ENCODE measurements at regions not wholly inside any gene's neighbourhood (a gene's known extent, or its start where the extent isn't known, plus 50 kb on each side); places are given as distances from the start of the nearest gene placed in this dataset.

DNA sequence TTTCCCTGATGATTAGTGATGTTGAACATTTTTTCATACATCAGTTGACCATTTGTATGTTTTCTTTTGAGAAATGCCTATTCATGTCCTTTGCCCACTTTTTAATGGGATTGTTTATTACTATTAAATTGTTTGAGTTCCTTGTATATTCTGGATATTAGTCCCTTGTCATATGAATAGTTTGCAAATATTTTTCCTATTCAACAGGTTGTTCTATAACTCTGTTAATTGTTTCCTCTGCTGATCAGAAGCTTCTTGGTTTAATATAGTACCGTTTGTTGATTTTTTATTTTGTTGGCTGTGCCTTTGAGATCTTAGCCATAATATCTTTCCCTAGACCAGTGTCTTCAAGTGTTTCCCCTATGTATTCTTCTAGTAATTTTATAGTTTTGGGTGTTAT is 189.0 kb upstream of the RARB start:
- TF ChIP-seq, protein P1, sequence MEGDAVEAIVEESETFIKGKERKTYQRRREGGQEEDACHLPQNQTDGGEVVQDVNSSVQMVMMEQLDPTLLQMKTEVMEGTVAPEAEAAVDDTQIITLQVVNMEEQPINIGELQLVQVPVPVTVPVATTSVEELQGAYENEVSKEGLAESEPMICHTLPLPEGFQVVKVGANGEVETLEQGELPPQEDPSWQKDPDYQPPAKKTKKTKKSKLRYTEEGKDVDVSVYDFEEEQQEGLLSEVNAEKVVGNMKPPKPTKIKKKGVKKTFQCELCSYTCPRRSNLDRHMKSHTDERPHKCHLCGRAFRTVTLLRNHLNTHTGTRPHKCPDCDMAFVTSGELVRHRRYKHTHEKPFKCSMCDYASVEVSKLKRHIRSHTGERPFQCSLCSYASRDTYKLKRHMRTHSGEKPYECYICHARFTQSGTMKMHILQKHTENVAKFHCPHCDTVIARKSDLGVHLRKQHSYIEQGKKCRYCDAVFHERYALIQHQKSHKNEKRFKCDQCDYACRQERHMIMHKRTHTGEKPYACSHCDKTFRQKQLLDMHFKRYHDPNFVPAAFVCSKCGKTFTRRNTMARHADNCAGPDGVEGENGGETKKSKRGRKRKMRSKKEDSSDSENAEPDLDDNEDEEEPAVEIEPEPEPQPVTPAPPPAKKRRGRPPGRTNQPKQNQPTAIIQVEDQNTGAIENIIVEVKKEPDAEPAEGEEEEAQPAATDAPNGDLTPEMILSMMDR (IDR thresholded peaks at IDR 0.05): no peak
- TF ChIP-seq, protein P2, sequence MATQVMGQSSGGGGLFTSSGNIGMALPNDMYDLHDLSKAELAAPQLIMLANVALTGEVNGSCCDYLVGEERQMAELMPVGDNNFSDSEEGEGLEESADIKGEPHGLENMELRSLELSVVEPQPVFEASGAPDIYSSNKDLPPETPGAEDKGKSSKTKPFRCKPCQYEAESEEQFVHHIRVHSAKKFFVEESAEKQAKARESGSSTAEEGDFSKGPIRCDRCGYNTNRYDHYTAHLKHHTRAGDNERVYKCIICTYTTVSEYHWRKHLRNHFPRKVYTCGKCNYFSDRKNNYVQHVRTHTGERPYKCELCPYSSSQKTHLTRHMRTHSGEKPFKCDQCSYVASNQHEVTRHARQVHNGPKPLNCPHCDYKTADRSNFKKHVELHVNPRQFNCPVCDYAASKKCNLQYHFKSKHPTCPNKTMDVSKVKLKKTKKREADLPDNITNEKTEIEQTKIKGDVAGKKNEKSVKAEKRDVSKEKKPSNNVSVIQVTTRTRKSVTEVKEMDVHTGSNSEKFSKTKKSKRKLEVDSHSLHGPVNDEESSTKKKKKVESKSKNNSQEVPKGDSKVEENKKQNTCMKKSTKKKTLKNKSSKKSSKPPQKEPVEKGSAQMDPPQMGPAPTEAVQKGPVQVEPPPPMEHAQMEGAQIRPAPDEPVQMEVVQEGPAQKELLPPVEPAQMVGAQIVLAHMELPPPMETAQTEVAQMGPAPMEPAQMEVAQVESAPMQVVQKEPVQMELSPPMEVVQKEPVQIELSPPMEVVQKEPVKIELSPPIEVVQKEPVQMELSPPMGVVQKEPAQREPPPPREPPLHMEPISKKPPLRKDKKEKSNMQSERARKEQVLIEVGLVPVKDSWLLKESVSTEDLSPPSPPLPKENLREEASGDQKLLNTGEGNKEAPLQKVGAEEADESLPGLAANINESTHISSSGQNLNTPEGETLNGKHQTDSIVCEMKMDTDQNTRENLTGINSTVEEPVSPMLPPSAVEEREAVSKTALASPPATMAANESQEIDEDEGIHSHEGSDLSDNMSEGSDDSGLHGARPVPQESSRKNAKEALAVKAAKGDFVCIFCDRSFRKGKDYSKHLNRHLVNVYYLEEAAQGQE (IDR thresholded peaks at IDR 0.05; ENCODE audit: insufficient read depth in 1 of 2, low read depth in 2 of 2, low read length in 1 of 2): no peak
- intact Hi-C loops (cut with micrococcal nuclease; ENCODE audit: unreplicated experiment): no loop called here
- ChIA-PET CTCF (no interaction called here), POLR2A (no interaction called here)
- H3K27me3 ChIP-seq (ENCODE audit: control insufficient read depth, insufficient read depth, low read length): no peaks in the 10 kb centered on the region
- no peaks in the 10 kb centered on the region for H3K36me3 ChIP-seq (ENCODE audit: control insufficient read depth, insufficient read depth, low read length)
- H3K4me1 ChIP-seq (ENCODE audit: control insufficient read depth, insufficient read depth, low read length): no peaks in the 10 kb centered on the region
- no peak overlapping the region for H3K4me3 ChIP-seq (ENCODE audit: low read depth in 2 of 2, low read length in 2 of 2)
- in situ Hi-C loops (cut with HindIII; ENCODE audit: low pct_unique_long_range_greater_than_20kb, low sequenced_read_pairs): no loop called here
- H3K27ac ChIP-seq (ENCODE audit: low read length): no peak overlapping the region
- H3K9me3 ChIP-seq (ENCODE audit: control insufficient read depth, insufficient read depth, low read depth, low read length): no peaks in the 10 kb centered on the region
- BruUV-seq (replicated peaks): no TSS peak
- ATAC-seq (no peak), DNase-seq (ENCODE audit: low read depth, low spot score) (no peak)

DNA sequence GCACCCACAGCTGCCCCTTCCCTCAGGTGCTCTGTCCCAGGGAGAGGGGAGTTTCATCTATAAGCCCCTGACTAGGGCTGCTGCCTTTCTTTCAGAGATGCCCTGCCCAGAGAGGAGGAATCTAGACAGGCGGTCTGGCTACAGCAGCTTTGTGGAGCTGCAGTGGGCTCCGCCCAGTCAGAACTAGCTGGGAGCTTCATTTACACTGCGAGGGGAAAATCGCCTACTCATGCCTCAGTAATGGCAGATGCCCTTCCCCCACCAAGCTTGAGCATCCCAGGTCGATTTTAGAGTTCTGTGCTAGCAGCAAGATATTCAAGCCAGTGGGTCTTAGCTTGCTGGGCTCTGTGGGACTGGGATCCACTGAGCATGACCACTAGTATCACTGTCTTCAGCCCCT is 181.2 kb upstream of the RARB start:
- H3K4me1 ChIP-seq (ENCODE audit: control insufficient read depth, insufficient read depth, low read length): no peaks in the 10 kb centered on the region

More for the DNA sequence above, 181.2 kb upstream of the RARB start:
- no TSS peak for BruUV-seq (replicated peaks)
- intact Hi-C loops (cut with micrococcal nuclease; ENCODE audit: unreplicated experiment) (no loop called here), in situ Hi-C loops (cut with HindIII; ENCODE audit: low pct_unique_long_range_greater_than_20kb, low sequenced_read_pairs) (no loop called here)
- CTCF ChIA-PET: no interaction called here
- ATAC-seq (no peak), DNase-seq (ENCODE audit: low read depth, low spot score) (no peak)
- H3K27ac ChIP-seq (ENCODE audit: low read length): no peak overlapping the region
- no peaks in the 10 kb centered on the region for H3K27me3 ChIP-seq (ENCODE audit: control insufficient read depth, insufficient read depth, low read length)
- no peaks in the 10 kb centered on the region for H3K36me3 ChIP-seq (ENCODE audit: control insufficient read depth, insufficient read depth, low read length)
- POLR2A ChIA-PET: no interaction called here
- H3K9me3 ChIP-seq (ENCODE audit: control insufficient read depth, insufficient read depth, low read depth, low read length): no peaks in the 10 kb centered on the region
- TF ChIP-seq, protein P2 (IDR thresholded peaks at IDR 0.05; ENCODE audit: insufficient read depth in 1 of 2, low read depth in 2 of 2, low read length in 1 of 2): no peak
- TF ChIP-seq, protein P1 (IDR thresholded peaks at IDR 0.05): no peak
- TF ChIP-seq POLR2AphosphoS5 (IDR thresholded peaks at IDR 0.05; ENCODE audit: low read depth, low read length): no peak
- no peak for TF ChIP-seq SIN3A (IDR thresholded peaks at IDR 0.05; ENCODE audit: borderline replicate concordance, insufficient read depth, low read depth, low read length)
- no peak for TF ChIP-seq TCF7L2 (IDR thresholded peaks at IDR 0.05; ENCODE audit: low read depth, low read length)
- no peak overlapping the region for H3K4me3 ChIP-seq (ENCODE audit: low read depth in 2 of 2, low read length in 2 of 2)
